Panc1 (cell line): ENCODE measurements at regions not wholly inside any gene's neighbourhood (a gene's known extent, or its start where the extent isn't known, plus 50 kb on each side); places are given as distances from the start of the nearest gene placed in this dataset.

Source experiments
- ATAC-seq: fragments of 200-7000 bp; cut with Tn5 transposase; 2 replicates; pipeline ENCODE4 v1.9.1; 2020; ENCODE audit warnings: mild to moderate bottlenecking, moderate library complexity
- BruUV-seq: library from RNA; stranded (reverse); fragments of 400-500 nt; replicated peaks from 2 replicates; lab custom pipeline; 2021; lab: Mats Ljungman, UMichigan
- CTCF ChIA-PET: fragments of 300-600 bp; sonication (Branson Sonifier 250); formaldehyde crosslinking; loops from one replicate; lab custom pipeline; 2022; ENCODE audit warnings: antibody characterized with exemption; lab: Charles Lee
- POLR2A ChIA-PET: fragments of 300-600 bp; sonication (Branson Sonifier 250); formaldehyde crosslinking; loops from one replicate; lab custom pipeline; 2022; ENCODE audit warnings: antibody characterized with exemption; lab: Charles Lee
- DNase-seq: peaks from one replicate; pipeline ENCODE4 v3.0.0-alpha.2; 2010; ENCODE audit warnings: low read depth, low spot score
- H3K27ac ChIP-seq: 2 replicates; pipeline ENCODE4 v1.5.1; 2011; ENCODE audit warnings: mild to moderate bottlenecking, low read length, inconsistent platforms
- H3K27me3 ChIP-seq: fragments of 200-500 bp; sonication (Bioruptor generic); 2 replicates; pipeline ENCODE4 v1.6.0; 2014; ENCODE audit warnings: low read length, inconsistent platforms; ENCODE audit not compliant: control insufficient read depth, insufficient read depth
- H3K36me3 ChIP-seq: fragments of 200-500 bp; sonication (Bioruptor generic); 2 replicates; pipeline ENCODE4 v1.5.1; 2014; ENCODE audit warnings: inconsistent platforms, mild to moderate bottlenecking, low read length, moderate library complexity; ENCODE audit not compliant: control insufficient read depth, insufficient read depth
- H3K4me1 ChIP-seq: 2 replicates; pipeline ENCODE4 v1.5.1; 2011; ENCODE audit warnings: inconsistent platforms, mild to moderate bottlenecking, low read length, moderate library complexity; ENCODE audit not compliant: control insufficient read depth, insufficient read depth
- H3K4me3 ChIP-seq, 2 experiments: 2 replicates each; pipeline ENCODE4 v1.5.1; 2011 to 2012; ENCODE audit warnings: low read depth in 2 of 2, low read length in 2 of 2, mild to moderate bottlenecking in 2 of 2, inconsistent platforms in 1 of 2, moderate library complexity in 1 of 2
- H3K9me3 ChIP-seq: fragments of 200-500 bp; sonication (Bioruptor generic); 2 replicates; pipeline ENCODE4 v1.5.1; 2014; ENCODE audit warnings: low read depth, mild to moderate bottlenecking, inconsistent platforms, low read length, moderate library complexity; ENCODE audit not compliant: control insufficient read depth, insufficient read depth
- CTCF ChIP-seq: fragments of 450-650 bp; IDR thresholded peaks from 2 replicates; pipeline ENCODE4 v1.5.1; 2017; ENCODE audit warnings: mild to moderate bottlenecking
- POLR2AphosphoS5 ChIP-seq: IDR thresholded peaks from 2 replicates; pipeline ENCODE4 v1.6.1; 2012; ENCODE audit warnings: mild to moderate bottlenecking, low read depth, low read length, moderate library complexity
- REST ChIP-seq, 2 experiments: IDR thresholded peaks; 2 replicates each; pipeline ENCODE4 v1.6.1; 2011 to 2012; ENCODE audit warnings: low read depth in 2 of 2, control low read depth in 1 of 2, low read length in 1 of 2, mild to moderate bottlenecking in 1 of 2, moderate library complexity in 1 of 2; ENCODE audit not compliant: insufficient read depth in 1 of 2
- SIN3A ChIP-seq: IDR thresholded peaks from 2 replicates; pipeline ENCODE4 v1.6.1; 2012; ENCODE audit warnings: low read depth, mild to moderate bottlenecking, low read length, moderate library complexity, borderline replicate concordance; ENCODE audit not compliant: insufficient read depth
- TCF7L2 ChIP-seq: IDR thresholded peaks from 2 replicates; pipeline ENCODE4 v1.6.1; 2011; ENCODE audit warnings: mild to moderate bottlenecking, low read depth, low read length, inconsistent platforms
- in situ Hi-C: cut with HindIII; loops from 2 replicates; pipeline ENCODE4 v1.10.0; 2016; ENCODE audit warnings: low sequenced_read_pairs, low pct_unique_long_range_greater_than_20kb
- intact Hi-C: fragments of 100-400 bp; cut with micrococcal nuclease; formaldehyde crosslinking; loops from one replicate; pipeline ENCODE4 v1.10.0; 2022; ENCODE audit not compliant: unreplicated experiment

DNA sequence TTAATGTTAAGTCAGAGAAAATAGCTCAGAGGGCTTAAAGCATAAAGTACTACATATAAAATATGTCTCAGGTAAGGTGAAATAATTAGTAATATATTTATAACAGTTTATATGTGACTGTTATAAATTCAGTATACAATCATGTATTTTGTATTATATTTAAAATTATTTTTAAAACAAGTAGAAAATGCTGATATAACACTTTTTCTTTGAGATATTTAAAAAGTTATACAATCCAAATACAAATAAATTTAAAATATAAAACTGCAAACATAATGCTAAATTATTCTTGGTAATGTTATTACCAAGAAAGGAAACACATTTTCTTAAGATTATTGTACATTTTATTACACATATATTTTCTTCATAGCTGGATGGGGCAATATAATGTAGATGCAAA is 539.9 kb upstream of the CDH9 start:
- Histone ChIP-seq H3K36me3 (no peaks in the 10 kb centered on the region), H3K4me1 (no peaks in the 10 kb centered on the region), H3K27me3 (no peaks in the 10 kb centered on the region), H3K4me3 (no peak overlapping the region), H3K9me3 (no peaks in the 10 kb centered on the region), H3K27ac (no peak overlapping the region)
- intact Hi-C loops (no loop called here), in situ Hi-C loops (no loop called here)
- no peak for ATAC-seq
- TF ChIP-seq POLR2AphosphoS5: no peak
- TF ChIP-seq CTCF: no peak
- no peak for TF ChIP-seq SIN3A
- no peak for TF ChIP-seq TCF7L2
- TF ChIP-seq REST (IDR thresholded peaks at IDR 0.05; ENCODE audit: insufficient read depth in 1 of 2, low read depth in 2 of 2, low read length in 1 of 2): no peak
- POLR2A ChIA-PET: no interaction called here
- no peak for DNase-seq
- CTCF ChIA-PET: no interaction called here
- no TSS peak for BruUV-seq

DNA sequence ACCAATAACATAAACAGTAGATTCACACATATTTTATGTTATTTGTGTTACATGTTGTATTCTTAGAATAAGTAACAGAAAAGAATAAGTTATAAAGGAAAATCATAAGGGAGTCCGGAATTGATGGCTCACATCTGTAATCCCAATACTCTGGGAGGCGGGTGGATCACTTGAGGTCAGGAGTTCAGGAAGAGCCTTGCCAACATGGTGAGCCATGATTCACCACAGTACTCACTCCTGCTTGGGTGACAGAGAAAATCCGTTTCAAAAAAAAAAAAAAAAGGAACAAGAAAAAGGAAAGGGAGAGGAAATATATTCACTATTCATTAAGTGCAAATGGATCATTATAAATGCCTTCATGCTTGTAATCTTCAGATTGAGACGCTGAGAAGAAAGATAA is 533.3 kb upstream of the CDH9 start:
- no peaks in the 10 kb centered on the region for H3K27me3 ChIP-seq
- TF ChIP-seq REST (IDR thresholded peaks at IDR 0.05; ENCODE audit: insufficient read depth in 1 of 2, low read depth in 2 of 2, low read length in 1 of 2): no peak
- TF ChIP-seq TCF7L2: no peak
- no peak for TF ChIP-seq CTCF
- TF ChIP-seq SIN3A: no peak
- TF ChIP-seq POLR2AphosphoS5: no peak
- POLR2A ChIA-PET: no interaction called here
- intact Hi-C loops: no loop called here
- in situ Hi-C loops: no loop called here
- H3K4me1 ChIP-seq: no peaks in the 10 kb centered on the region
- no peaks in the 10 kb centered on the region for H3K9me3 ChIP-seq
- ATAC-seq: no peak
- H3K27ac ChIP-seq: no peak overlapping the region
- no peaks in the 10 kb centered on the region; the same call in 1 of the 2 replicates for H3K36me3 ChIP-seq
- BruUV-seq: no TSS peak
- H3K4me3 ChIP-seq: no peak overlapping the region
- CTCF ChIA-PET: no interaction called here
- DNase-seq: no peak
